ENCODE measurements at regions not wholly inside any gene's neighbourhood (a gene's known extent, or its start where the extent isn't known, plus 50 kb on each side); places are given as distances from the start of the nearest gene placed in this dataset.

- TF ChIP-seq CTCF (IDR thresholded peaks at IDR 0.05) (no peak), POLR2A (IDR thresholded peaks at IDR 0.05) (no peak), EP300 (IDR thresholded peaks at IDR 0.05) (no peak)
Measured at GRCh38 chr2:122635686-122636085, 880.2 kb downstream of the TSN start.

Measured in ovary (tissue), 3 donors.